CD4-positive, alpha-beta T cell treated with Interleukin-4 for 4 hours (primary cell): ENCODE measurements at regions not wholly inside any gene's neighbourhood (a gene's known extent, or its start where the extent isn't known, plus 50 kb on each side); places are given as distances from the start of the nearest gene placed in this dataset.

ENCODE experiments used
- DNase-seq: peaks from one replicate; pipeline ENCODE4 v3.0.0-alpha.2; 2020

DNA sequence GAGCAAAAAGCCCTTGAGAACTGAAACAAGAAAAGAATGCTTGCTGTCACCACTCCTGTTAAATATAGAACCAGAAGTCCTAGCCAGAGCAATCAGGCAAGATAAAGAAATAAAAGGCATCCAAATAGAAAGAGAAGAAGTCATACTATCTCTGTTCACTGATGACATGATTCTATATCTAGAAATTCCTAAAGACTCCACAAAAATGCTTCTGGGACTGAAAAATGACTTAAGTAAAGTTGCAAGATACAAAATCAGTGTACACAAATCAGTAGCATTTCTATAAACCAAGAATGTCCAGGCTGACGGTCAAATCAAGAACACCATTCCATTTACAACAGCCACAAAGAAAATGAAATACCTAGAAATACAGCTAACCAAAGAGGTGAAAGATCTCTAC, 552.7 kb upstream of the SLIT2 start:
- DNase-seq: no peak

DNA sequence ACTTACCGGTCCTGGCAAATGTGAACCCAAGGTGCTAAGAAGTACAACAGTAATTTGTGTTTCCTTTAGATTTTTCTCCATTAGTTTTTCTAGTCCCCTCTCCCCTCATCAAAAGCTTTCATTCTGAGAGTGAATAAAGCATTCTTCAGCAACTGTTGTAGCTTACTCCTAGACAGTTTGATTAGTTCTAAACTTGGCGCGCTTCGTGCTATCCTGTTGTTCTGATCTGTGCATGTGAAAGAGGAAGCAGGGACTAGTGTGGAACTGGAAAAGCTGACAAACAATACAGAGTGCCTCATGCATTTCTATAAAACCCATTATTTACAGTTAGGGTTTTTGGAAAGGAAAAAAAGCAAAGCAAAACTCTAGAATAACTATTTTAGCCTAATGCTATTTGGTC, 556.9 kb upstream of the SLIT2 start:
- no peak for DNase-seq

DNA sequence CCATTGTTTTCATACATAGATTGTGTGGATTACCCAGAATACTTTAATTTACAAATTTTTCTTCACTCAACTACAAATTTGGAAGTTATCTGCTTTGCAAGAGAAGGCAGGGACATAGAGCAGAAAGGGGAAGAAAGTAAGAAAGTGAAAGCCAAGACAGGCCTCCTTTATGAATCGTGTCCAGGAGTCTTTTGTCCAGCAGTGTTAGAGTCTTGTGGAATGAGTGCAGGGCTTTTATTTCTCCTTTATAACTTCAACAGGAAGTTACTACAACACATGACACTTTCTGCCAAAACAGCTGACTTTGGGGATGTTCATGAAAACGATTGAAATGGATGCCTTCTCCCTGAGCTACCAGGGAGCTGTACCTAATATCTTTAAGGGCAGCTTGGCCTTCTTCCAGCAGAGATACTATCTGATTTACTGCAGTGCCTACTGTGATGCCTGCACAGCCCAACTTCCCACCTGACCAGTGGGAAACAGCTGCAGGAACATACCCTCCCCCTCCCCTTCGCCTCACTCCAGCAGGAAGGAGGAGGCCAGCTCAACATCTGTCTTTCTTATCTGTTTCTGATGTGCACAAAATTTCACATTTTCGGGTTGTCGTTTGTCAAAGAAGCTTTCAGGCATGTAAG, 557.7 kb upstream of the SLIT2 start:
- no peak for DNase-seq

DNA sequence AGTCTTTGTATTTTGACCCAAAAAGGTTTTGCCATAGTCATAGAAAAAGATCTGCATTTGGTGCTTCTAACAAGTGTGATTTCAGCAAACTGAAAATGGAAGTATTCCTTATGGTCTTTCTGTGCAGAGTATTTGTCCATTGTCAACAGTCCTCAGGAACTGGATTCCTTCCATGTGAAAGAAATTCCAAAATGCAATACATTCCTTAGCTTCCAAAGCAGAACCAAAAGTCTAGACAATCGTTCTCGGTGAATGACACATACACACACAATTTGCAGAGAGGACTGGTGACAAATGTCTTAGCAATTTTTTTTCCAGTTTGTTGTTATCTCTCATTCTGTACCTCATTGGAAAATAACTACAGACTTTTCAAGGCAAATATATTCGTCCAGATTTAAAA, 562.2 kb upstream of the SLIT2 start:
- DNase-seq: no peak

DNA sequence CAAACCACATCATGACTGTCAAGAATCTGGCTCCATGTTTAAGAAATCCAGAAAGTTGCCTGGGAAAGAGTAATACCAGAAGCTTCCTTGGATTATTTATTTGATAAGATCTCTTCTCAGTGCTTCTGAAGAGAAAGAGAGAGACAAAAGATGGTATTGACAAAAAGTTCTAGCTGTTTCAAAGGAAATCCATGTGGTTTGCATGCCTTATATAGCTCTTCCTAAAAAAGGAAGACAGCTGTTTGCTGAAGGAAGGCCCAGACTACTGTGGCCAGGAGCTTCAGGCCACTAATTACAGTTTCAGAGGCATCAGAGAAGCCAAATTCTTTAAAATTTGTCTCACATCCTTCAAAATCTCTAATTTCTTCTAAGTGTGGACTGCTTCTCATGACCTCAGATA, 565.2 kb upstream of the SLIT2 start:
- no peak for DNase-seq

DNA sequence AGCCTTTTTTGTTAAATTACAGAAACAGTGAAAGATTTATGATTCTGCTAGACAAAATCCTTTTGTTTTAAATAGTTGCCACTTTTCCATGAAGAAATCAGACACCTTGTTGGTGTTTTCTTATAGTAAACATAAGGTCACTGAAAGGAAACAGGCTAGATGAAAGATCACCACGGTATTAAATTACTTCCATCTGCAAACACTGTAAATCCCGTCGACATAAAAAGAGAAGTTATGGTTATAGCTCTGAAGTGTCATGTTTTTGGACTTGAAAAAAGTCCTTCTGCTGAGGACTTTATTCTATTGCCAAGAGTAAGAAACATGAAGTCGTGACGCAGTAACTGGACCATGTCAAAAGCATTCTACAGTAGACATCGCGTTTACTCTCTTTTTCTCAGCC, 567.6 kb upstream of the SLIT2 start:
- no peak for DNase-seq

DNA sequence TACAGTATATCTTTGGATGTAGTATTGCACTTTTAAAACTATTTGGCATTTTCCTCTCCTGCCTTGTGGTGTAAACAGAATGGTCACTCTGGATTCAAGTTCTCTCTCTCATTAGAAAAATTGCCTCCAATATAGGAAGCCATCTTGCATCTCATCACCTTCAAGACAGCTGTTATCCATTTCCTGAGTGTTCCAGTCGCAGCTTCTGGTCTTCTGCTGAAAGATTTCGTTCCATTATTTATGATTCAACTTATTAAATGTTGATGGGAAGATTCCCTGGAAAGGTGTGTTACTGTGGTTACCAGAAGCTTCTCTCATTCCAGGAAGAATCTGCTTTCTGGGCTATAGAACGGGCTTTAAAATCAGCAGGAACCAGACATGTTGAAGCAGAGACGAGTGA, 568.3 kb upstream of the SLIT2 start:
- DNase-seq: no peak

DNA sequence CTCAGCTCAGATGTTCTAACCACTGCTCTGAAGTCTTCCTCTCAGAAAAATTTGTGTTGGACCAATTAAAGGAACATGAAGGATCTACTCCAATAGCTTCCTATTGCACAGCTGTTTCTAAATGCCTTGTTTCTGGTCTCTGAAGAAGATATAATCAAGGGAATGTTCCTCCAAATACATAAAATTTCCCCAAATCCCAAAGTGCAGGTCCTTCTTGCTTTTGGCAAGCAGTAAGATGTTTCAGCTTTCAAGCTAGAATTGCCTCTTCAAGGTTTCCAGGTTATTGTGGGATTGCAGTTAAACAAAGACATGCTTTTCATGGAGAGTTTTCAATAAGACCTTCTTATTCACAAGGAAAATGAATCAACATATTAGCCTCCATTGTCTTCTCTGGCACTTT, 574.5 kb upstream of the SLIT2 start:
- DNase-seq: no peak

DNA sequence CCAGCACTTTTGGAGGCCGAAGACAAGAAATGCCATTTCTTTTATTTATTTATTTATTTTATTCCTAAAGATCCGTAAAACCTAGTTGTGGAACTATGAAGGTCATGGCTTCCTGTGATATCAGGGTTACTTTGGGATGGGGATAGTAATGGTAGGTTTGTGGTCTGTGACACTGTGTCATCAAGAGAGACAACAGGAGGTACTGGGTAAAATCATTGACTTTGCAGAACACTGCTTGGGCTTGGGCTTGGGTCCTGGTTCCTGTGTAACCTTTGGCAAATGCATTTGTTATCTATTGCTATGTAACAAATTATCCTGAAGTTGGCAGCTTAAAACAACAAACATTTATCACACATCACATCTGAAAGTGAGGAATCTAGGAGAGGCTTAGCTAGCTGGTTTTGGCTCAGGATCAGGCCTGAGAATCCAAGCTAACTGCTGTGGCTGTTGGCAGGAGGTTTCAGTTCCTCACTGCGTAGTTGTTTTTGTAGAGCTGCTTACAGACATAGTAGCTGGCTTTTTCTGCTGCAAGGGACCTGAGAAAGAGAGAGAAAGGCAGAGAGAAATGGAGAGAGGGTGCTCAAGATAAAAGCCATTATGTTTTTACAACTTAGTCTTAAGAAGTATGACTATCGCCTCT, 576.4 kb upstream of the SLIT2 start:
- DNase-seq: no peak

DNA sequence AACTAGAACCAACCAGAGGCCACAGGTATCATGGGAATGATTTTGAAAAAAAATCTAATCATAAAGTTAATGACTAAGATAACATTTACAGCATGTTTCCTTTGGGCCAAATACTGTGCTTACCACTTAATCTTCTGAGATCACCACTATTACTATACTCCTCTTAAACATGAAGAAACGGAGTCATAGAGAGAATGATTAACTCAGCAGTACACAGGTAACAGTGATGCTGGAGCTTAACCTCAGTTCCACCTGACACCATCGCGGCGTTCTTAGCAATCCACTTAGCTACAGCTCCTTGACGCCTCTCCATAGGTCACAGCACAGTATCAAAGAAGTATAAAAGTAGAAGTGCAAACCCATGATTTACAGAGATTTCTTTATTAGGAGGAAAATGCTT, 592.6 kb upstream of the SLIT2 start:
- no peak for DNase-seq

DNA sequence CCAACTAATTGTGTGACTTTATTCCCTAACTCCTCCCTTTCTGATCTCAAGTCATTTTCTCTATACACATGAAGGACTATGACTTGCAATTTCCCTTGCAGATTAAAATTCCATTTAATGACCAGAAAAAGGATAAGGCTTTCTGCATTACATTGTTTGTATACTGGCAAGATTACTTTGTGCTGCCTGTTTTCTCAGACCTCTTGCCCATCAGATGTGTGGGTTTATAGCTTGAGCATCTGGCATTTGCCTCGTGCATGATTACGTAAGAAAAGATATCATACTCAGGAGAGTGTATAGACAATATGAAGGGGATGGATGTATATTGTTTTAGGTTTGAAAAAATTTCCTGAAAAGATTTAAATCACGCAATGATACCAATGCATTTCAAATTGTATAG, 593.8 kb upstream of the SLIT2 start:
- no peak for DNase-seq

DNA sequence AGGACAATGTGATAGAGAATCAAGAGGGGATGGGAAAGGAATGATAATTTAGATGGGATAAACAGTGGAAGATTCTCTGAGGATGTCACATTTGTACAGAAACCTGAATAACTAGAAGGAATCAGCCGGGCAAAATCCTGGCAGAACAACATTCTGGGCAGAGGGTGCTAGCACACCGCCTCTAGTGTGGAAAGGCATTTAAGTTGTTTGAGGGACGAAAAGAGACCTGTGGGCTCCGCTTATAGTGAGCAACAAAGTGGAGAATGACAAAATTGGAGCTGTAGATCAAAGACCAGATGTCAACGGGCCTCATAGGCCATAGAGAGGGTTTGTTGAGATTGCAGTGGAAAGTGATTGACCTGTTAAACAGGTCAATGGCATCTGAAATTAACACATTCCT, 596.0 kb upstream of the SLIT2 start:
- DNase-seq: no peak

DNA sequence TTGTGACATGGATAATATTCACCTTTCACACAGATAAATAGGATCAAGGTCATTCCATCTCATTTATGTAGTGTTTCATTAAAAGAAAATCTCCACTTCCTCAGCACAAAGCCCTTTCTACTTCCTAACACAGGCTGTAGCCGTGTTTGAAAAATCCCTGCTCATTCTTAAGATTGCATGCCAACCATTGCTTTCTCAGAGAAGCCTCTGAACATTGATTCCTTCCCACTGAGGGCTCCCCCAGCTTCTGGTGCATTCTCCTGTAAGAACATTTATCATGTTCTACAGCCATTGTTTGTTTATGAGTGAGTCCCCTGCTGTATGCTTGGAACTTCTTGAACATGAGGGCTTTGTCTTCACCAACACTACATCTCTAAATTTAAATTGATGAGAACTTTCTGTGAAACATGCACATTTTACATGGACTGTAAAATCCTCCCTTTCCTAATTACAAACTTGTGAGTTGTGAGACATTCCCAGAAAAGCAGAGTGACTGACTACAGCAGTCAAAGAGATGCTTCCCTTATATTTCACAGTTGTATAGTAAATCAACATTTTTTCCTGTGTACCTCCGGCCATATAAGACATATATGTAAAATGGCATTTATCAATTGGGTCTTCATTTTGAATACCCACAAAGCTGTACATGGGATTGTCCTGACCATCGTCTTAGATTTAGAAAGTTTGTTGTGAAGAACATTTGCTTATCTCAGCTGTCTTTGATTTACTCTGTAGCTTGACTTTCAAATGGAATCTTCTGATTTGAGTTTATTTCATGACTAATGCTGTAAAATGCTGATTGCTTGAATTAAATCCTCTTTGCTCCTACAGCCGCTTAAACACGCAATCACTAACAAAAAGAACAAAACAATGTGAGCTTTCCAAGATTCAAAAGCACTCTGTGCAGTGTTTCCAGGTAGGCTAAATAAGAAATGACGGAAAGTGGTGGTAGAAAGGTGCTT, 600.5 kb upstream of the SLIT2 start:
- DNase-seq: no peak

DNA sequence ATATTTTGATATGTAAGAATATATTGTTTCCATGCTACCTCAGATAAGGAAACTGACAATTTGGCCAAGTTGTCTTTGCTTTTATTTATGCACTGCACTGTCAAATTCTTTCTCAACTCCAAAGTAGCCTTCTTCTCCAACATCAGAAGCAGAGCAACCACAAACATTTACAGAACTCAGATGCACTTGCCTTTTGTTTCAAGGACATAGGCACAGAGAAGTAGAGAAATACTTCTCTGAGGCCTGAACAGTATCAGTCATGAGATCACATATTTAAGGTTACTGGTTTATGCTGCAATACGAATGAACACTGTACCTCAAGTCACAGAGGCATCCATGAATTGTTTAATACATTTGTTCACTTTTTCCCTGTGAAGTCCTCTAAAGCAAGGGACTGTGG, 606.1 kb upstream of the SLIT2 start:
- no peak for DNase-seq

DNA sequence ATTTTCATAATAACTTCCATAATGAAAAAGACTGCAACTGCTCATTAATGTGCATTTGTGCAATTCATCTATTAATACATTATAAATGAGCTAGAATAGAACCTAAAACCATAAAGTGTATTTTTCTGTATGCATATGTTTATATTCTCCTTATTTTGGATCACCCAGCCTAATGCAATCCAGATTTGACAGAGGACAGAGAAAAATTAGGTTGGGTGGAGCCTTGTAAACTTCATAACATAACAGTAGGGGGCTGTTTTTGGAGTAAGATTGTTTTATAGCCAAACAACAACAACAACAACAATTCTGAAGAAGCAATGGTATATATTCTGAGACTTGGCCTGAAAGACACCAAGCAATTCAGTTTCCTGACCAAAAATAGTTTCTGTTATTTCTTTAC, 615.3 kb upstream of the SLIT2 start:
- DNase-seq: no peak

DNA sequence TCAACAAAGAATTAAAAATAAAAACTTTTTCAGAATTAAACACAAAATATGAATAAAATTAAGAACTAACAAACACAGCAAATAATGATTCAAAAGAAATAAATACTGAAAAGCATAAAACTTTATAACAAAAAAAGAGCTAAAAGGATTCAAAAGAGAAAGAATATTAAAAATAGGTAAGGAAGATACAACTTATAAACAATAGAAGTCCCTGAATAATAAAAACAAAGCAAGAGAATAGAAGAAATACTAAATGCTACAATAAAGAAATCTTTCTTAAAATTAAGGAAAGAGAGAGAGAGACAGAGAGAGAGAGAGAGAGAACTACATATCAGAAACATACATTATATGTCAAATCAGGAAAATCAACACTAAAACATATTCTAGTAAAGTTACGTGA, 619.9 kb upstream of the SLIT2 start:
- no peak for DNase-seq

DNA sequence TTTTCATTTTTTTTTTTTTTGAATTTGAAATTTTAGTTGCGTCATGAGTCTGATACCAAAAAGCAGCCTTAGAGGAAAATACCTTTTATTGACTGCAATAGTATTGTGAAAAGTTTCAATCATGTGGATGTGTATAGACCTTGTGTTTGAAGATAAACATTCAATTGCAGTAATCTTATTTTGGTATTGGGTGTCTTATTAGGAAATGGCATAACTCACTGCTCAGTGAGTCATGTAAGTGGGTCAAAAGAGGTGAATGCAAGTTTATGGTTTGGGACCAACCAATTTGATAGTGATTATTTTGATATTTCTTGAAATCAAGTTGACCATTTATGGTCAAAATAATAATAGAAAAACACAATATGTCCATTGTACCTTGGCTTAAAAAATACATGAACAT, 627.8 kb upstream of the SLIT2 start:
- no peak for DNase-seq

DNA sequence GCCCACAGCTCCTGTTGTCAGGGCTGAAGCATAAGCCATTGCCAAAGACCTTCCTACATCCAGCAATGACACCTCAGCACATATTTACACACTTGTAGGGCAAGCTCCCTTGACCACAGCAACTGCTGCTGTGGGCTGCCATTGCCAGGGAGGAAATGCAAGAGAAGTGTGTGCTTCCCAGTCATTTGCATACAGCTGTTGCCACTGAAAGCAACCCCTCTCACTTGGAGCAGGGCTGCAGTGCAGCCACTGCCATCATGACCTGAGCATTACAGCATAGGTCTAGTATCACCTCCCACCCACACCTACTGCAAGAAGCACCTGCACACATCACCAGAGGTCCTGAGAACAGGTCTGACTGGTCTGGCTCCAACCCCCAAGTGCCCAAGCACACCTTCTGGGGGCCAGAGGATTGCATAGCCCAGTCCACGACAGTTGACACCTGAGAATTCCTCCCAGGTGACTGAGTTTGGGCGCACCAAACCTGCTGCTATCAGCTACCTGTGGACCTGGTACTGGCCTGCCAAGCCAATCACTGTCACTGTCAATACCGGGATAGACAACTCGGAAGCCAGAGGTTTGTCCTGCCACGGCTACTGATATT, 636.5 kb upstream of the SLIT2 start:
- DNase-seq: no peak

DNA sequence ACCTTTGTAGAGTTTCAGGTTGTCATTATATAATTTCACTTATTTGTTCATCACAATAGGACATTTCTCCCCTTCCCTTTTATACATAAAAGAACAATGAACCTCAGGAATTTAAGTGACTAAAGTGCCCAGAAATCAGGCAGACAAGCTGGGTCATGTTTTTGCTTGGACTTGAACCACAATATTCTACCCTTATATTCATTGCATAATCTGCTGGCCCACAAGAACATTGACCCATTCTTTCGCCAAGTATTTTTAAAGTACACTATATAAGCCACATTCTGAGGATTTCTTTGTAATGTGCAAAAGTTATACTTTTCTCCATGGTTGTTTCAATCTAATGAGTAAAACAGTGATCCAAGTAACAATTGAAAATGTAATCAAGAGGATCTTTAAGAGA, 637.5 kb upstream of the SLIT2 start:
- no peak for DNase-seq

DNA sequence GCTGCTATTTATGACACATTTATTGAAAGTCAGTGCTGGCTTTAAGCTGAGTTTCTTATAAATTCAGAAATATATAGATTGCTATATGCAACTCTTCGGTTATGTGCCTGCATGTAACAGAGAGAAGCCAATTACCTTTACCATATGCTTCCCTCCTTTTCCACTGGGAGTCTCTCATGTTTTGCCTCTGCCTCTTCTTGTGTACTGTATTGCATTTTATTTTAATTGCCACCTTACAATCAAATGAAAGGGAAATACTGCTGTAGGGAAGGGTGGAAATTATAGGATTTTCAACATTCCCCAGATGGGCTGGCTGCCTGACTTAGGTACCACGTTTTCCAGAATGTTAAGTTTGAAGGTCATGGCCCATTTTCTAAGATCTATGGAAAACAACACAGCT, 655.4 kb upstream of the SLIT2 start:
- DNase-seq: no peak

DNA sequence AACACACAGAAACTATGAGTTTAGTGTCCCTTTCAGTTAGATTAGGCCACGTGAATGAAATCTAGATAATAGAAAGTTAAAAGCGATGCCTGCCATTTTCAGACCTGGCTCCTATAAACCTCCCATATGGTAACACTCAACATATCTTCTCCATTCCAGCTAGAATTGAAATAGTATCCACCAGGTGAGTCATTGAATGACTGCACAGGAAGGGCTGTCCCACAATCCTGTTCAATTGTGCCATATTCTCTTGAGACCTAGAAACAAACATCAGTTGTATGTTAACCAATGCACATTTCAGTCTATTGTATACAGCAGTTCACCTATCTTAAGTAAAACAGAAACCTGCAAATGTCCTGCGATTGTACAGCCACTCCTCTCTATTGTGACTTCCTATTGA, 659.3 kb upstream of the SLIT2 start:
- no peak for DNase-seq

DNA sequence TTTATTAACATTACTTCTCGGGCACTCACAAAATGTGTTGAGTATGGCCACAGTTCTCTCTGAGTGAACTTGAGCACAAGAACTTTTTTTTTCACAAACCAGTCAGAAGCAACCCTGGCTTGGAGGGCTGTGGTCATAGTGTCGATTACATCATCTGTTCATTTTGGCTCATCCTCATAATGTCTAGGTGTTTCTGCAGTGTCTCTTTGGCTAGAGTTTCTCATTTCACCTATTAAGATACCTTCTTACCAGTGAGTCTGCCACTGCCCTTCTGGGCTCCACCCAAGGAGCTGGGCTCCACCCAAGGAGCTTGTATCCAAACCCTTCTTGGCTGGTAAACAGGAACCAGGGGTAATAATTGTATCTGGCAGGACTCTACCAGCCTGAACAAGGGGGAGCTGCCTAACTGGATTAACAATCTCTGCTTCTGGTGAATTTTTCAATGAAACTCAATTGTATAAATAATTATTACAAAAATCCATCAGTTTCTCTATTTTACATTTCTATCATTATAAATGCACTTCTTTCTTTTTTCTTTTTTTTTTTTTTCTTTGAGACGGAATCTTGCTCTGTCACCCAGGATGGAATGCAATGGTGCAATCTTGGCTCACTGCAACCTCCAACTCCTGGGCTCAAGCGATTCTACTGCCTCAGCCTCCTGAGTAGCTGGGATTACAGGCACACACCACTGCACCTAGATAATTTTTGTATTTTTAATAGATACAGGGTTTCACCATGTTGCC, 667.7 kb upstream of the SLIT2 start:
- no peak for DNase-seq

DNA sequence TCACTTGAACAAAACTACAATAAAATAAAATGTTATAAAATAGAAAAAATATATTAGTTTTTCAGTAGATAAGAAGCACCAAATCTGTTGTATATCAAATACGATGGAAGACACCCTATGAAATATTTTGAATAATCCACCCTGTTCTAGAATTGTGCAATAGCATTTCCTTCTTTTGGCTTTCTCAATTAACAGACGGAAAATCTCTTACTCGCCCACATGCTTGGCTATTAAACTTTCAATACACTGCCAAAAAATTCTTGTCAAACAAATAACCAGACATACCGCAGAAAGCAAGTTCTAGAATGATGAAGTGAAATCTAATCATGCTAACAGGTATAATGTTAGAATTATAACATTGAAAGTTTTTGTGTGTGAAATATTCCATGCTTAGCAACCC, 671.6 kb upstream of the SLIT2 start:
- no peak for DNase-seq
